GM19238 (cell line): ENCODE measurements at regions not wholly inside any gene's neighbourhood (a gene's known extent, or its start where the extent isn't known, plus 50 kb on each side); places are given as distances from the start of the nearest gene placed in this dataset.
A peak's percentile ranks its signal among the peaks of the same experiment; 100 is the strongest.

Experiments
- DNase-seq: peaks from one replicate; pipeline ENCODE4 v3.0.0; 2011; ENCODE audit warnings: low spot score; ENCODE audit not compliant: insufficient read length

- DNase-seq, result no peak
Observed at GRCh38 chr6:4304927-4305455, 169.6 kb upstream of the ECI2 start.

- DNase-seq, result no peak
Observed at GRCh38 chr6:4303638-4304037, 168.3 kb upstream of the ECI2 start.

- no peak for DNase-seq
Observed at GRCh38 chr6:4302524-4302923, 167.1 kb upstream of the ECI2 start.

DNA sequence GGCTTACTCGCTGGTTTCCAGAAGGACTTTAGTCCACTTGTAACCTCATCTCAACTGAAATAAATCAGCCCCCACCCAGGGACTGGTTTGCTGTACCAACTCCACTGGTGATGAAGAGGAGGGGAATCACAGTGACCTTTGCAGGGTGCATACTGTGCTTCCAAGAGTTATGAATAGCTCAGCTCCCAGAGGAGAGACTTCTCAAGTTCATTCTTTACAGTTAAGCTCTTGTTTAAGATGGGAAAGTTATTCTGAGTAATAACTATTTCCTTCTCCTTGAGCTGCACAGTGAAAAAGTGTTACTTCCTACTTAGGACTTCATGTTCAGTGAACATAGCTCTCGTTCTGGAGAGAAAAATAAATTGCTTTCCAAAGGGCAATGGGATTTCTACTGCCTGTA, 166.5 kb upstream of the ECI2 start:
- no peak for DNase-seq

- DNase-seq, result no peak
Observed at GRCh38 chr6:4300917-4301316, 165.5 kb upstream of the ECI2 start.

GRCh38 chr6:4299476-4299875, 164.1 kb upstream of the ECI2 start:
- DNase-seq, result no peak

- no peak for DNase-seq
Observed at GRCh38 chr6:4297348-4297747, 162.0 kb upstream of the ECI2 start.

GRCh38 chr6:4296552-4296951, 161.2 kb upstream of the ECI2 start:
- no peak for DNase-seq

- DNase-seq, result no peak
Observed at GRCh38 chr6:4295783-4296155, 160.4 kb upstream of the ECI2 start.

DNA sequence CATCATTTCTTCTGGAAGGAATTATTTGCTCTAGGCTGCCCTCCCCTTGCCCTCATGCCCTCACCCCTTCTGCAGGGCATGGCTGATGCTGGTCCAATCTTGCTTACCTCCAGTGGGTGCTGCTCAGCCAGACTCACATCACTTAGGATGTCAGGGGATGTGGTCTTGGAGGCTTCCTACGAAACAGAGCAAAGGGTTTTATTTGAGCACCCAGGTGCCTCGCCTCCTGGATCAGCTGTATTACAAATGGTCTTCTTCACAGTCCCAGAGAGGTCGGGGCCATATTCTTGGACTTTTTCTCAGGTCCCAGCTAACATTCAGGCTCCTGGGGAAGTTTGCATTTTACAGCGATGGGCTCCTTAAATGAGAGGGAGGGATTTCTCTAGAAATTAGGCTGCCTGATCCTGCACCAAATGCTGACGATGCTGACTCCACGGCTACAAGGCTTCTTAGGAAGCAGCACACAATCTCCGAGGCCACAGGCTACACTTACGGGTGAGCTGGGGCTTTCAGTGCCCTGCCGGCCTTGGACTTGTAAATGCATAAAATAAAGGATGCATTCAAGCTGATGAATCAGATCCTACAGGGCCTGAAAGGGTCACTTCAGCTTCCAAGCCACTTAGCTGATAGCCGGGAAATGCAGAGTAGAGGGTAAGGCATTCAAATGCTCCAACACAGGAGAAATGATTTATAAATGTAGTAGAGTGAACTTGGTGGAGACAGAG, 159.8 kb upstream of the ECI2 start:
- DNase-seq, result no peak

DNA sequence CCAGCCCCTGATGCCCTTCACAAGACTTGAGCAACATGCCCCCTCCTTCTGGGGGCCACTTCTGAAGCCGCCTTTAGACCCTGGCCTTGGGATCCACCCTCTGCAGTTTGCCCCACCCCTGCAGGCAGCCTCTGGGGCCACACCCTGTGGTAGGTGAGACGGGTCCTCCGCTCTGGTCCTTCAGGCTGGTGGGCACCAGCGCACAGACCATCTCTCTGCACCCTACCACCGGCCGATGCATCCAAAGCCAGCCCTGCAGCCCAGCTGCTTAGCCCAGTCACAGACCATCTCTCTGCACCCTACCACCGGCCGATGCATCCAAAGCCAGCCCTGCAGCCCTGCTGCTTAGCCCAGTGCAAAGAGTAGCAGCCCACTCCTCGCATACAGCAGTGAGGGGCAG, 159.3 kb upstream of the ECI2 start:
- no peak for DNase-seq

- no peak for DNase-seq
Observed at GRCh38 chr6:4291453-4292403, 156.4 kb upstream of the ECI2 start.

- no peak for DNase-seq
Observed at GRCh38 chr6:4289770-4290320, 154.5 kb upstream of the ECI2 start.

GRCh38 chr6:4287811-4288244, 152.5 kb upstream of the ECI2 start:
- no peak for DNase-seq

DNA sequence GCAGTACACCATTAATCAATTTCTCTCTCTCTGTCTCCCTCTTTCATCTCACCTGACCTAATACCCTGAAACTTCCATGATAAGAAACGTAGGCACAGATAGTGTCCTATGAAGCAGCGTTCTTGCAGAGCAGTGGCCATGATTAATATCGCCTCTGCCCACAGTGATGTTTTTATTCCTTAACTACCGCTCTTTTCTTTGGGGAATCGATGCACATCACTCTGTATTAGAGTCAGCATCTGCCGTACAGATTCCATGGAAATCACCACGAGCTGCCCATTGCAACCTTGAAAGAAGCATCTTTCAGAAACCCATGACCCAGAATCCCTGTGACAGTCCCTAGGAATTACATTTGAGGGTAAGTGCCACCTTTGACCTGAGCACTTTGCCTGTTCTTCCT, 152.0 kb upstream of the ECI2 start:
- DNase-seq, result no peak

- DNase-seq, result no peak
Observed at GRCh38 chr6:4282926-4283325, 147.6 kb upstream of the ECI2 start.

DNA sequence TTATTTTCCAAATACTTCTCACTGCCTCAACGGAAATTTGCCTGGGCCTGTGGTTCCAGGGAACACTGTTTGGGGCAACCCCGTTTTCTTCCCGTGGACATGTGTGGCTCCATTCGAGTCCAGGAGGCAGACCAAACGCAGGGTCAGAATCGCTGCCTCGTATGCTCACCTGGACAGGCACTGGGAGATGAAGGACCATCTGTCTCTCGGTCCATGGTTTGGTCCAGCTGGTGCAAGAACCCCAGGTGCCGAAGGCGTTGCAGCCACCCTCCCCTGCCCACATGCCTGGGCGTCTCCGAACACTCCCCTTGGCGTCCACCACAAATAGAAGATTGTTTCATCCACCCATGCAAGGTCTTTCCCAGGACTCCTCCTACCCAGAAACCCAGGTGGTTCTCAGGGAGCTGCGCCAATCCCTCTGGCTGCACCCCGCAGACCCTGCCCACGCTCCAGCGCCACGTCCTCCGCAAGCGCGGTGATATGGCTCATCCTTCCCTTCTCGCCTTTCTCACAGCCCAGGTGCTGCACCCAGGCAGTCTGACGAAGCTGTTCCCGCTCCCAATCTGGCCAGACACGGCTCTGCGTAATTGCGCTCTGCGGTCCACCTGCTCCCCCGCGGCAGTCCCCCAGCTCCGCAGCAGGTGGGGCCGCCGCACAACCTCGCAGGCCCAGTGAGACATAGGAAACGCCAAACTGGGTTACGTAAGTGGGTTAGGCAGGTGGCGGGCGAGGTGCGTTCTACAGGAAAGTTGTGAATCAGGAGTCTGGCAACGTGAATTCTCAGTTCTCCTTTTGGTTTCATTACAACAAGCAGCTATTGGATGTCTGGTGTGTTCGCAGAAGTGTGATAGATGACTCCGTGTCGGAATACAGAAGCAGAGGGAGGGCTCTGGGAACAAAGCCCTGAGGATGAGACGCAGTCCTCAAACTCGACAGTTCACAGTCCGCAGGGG, 146.2 kb upstream of the ECI2 start:
- peak; percentile 56 for DNase-seq

DNA sequence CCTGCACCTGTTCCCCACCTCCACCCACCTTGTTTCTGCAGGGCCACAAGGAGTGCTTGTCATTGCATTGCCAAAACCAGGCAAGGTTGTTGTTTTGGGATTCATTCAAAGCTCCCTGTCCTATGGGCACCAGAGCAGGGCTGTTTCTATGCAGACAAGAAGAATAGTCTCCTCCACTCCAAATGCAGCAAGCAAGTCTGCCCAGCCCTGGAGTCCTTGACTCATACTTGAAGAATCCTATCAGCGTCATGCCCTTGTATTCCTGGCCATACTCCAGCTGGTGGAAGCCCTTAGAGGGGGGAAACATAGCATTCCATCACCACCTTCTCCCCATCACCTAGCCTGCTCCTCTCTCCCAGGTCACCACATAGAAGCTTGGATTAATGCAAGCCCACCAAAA, 145.3 kb upstream of the ECI2 start:
- no peak for DNase-seq

DNA sequence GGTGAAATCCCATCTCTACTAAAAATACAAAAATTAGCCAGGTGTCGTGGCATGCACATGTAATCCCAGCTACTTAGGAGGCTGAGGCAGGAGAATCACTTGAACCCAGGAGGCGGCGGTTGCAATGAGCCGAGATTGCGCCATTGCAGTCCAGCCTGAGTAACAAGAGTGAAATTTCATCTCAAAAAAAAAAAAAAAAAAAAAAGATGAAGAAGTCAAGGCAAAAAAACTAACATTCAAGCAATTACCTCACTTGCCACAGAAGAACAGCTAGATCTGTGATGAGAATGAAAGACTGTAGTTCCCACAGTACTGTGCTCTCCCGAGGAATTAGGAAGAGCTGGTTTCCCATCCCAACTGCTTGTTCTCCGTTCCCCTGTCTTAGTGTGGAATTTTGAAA, 144.7 kb upstream of the ECI2 start:
- DNase-seq, result no peak

- no peak for DNase-seq
Observed at GRCh38 chr6:4274382-4275082, 139.2 kb upstream of the ECI2 start.
